Nephron (organoid): ENCODE measurements at regions not wholly inside any gene's neighbourhood (a gene's known extent, or its start where the extent isn't known, plus 50 kb on each side); places are given as distances from the start of the nearest gene placed in this dataset.

Source experiments
- H3K27ac Mint-ChIP-seq, 3 experiments: 2 replicates each; pipeline ENCODE4 v1.8.0; 2020; ENCODE audit warnings: mixed read lengths in 3 of 3, mild to moderate bottlenecking in 2 of 3, moderate library complexity in 1 of 3
- H3K27me3 Mint-ChIP-seq: 2 replicates; pipeline ENCODE4 v1.8.0; 2021; ENCODE audit warnings: low read depth, mild to moderate bottlenecking, moderate library complexity, mixed read lengths
- H3K36me3 Mint-ChIP-seq: 2 replicates; pipeline ENCODE4 v1.8.0; 2020; ENCODE audit warnings: low read depth, mixed read lengths
- H3K4me1 Mint-ChIP-seq: 2 replicates; pipeline ENCODE4 v1.8.0; 2020; ENCODE audit warnings: mixed read lengths
- H3K4me3 Mint-ChIP-seq, 3 experiments: 2 replicates each; pipeline ENCODE4 v1.8.0; 2020; ENCODE audit warnings: mild to moderate bottlenecking in 3 of 3, mixed read lengths in 3 of 3, moderate library complexity in 2 of 3
- H3K9me3 Mint-ChIP-seq: 2 replicates; pipeline ENCODE4 v1.8.0; 2020; ENCODE audit warnings: mixed read lengths
- TF ChIP-seq, protein P1 (sequence below), 3 experiments: fragments of 200-600 bp; sonication (generic); IDR thresholded peaks; one replicate each; pipeline ENCODE4 v1.5.0; 2021; ENCODE audit warnings: antibody characterized with exemption in 3 of 3; ENCODE audit not compliant: unreplicated experiment in 3 of 3

DNA sequence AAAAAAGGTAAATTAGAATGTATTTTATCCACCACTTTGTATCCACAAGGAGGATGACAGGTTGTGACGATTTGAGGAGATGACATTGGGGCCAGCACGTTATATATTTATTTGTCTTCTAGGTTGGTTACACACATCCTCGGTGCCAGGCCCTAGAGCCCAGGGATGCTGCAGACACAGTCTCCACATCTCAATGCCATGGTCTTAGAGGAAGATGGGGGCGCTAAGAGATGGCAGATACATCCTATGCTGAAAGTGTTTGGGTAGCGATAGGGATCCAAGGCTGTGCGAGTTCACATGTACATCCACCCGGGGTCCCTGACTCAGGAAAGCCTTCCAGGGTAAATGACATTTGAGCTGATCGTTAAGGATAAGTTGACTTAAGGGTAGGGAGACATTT, 193.1 kb upstream of the GSC start:
- Mint-ChIP-seq H3K9me3 (no peaks in the 10 kb centered on the region), H3K36me3 (no peaks in the 10 kb centered on the region), H3K27ac (no peak overlapping the region), H3K4me3 (no peak overlapping the region), H3K4me1 (peaks cover 12% of the 10 kb centered on the region), H3K27me3 (peaks cover 17% of the 10 kb centered on the region)
- TF ChIP-seq, protein P1, sequence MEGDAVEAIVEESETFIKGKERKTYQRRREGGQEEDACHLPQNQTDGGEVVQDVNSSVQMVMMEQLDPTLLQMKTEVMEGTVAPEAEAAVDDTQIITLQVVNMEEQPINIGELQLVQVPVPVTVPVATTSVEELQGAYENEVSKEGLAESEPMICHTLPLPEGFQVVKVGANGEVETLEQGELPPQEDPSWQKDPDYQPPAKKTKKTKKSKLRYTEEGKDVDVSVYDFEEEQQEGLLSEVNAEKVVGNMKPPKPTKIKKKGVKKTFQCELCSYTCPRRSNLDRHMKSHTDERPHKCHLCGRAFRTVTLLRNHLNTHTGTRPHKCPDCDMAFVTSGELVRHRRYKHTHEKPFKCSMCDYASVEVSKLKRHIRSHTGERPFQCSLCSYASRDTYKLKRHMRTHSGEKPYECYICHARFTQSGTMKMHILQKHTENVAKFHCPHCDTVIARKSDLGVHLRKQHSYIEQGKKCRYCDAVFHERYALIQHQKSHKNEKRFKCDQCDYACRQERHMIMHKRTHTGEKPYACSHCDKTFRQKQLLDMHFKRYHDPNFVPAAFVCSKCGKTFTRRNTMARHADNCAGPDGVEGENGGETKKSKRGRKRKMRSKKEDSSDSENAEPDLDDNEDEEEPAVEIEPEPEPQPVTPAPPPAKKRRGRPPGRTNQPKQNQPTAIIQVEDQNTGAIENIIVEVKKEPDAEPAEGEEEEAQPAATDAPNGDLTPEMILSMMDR (IDR thresholded peaks at IDR 0.05; ENCODE audit: unreplicated experiment in 3 of 3), result no peak

DNA sequence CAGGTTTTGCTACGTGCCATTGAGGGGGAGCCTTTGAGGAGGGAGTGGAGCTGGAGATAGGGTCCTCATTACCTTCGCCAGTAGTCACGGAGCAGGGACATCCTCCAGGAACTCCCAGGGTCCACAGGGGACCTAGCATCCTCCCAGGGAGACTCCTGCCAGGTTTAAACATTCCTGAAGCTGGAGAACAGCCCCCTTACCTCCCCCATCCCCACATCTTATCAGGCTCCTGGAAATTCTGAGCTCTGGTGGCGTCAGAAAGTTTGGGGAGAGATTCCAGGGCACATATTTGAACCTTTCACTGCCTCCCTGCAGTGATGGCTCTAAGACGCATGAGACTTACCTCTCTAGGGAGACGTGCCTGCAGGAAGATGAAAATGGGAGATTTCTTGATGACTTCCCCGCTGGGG, 192.3 kb upstream of the GSC start:
- H3K27me3 Mint-ChIP-seq, result peaks cover 17% of the 10 kb centered on the region
- TF ChIP-seq, protein P1 (IDR thresholded peaks at IDR 0.05; ENCODE audit: unreplicated experiment in 3 of 3), result no peak
- H3K4me3 Mint-ChIP-seq, result no peak overlapping the region
- no peaks in the 10 kb centered on the region for H3K9me3 Mint-ChIP-seq
- H3K36me3 Mint-ChIP-seq, result no peaks in the 10 kb centered on the region
- no peak overlapping the region for H3K27ac Mint-ChIP-seq
- peaks cover 12% of the 10 kb centered on the region for H3K4me1 Mint-ChIP-seq

DNA sequence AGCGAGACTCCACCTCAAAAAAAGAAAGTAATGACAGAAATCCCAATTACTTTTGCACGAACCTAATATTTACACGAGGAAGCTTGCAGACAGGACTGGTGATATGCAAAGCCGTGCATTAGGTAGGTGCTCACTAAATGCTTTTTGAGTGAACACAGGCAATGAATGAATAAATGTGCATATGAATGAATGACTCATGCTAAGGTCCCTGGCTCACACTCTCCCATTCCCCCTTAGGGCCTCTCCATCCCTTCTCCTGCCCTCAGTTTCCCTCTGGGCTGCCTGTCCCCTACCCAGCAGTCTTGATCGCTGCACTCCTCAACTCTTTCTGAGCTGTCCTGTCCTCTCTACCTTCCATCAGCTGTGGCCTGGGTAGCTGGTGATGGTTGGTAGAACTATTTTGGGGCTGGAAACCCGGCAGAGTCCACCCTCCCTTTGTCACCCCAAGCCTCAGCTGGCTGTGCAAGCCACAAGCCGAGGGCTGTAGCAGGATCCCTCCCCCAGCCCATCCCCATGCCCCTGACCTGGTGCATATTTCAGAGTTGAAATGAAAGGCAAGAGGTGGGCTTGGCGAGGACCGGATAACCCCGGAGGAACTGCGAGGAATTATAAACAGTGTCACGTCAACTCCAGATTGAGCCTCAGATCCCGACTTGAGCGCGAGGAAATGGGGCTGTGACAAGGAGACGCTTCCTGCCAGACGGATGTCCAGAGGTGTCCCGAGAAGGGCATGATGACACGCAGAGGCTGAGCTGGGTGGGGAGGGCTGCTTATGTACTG, 191.7 kb upstream of the GSC start:
- no peaks in the 10 kb centered on the region for H3K36me3 Mint-ChIP-seq
- H3K27me3 Mint-ChIP-seq, result peaks cover 14% of the 10 kb centered on the region
- TF ChIP-seq, protein P1 (IDR thresholded peaks at IDR 0.05; ENCODE audit: unreplicated experiment in 3 of 3), result no peak
- H3K9me3 Mint-ChIP-seq, result no peaks in the 10 kb centered on the region
- H3K4me3 Mint-ChIP-seq, result no peak overlapping the region
- H3K27ac Mint-ChIP-seq, result no peak overlapping the region
- H3K4me1 Mint-ChIP-seq, result peaks cover 12% of the 10 kb centered on the region

DNA sequence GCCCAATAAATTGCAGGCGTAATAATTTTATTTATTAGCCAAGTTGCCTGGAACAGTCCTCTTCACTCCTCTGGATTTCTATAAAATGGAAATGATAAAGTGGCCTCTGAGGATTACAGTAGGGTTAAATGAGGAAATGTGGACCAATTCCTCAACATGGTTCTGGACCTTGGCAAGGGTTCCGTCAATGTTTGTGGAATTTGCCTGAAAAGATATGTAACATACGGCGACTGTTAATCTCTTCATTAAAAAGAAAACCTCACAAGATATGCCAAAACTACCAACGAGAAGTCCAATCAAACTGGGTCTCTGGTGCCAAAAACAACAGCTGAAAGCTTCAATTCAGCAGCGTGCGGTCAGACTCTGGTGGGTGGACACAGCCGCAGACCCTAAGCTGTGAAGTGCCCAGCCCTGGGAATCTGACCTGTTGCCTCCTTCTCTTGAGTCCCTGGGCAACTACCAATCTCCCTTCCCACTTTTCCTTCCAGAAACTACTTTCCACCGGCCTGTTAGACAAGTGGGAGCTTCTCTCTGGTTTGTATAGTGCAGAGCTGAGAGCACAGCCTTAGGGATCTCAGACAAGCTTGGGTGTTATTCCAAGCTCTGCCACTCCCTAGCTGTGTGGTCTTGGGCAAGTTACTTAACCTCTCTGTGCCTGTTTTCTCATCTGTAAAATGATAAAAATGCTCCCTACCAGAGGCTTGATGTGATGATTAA, 190.5 kb upstream of the GSC start:
- H3K4me1 Mint-ChIP-seq, result peaks cover 12% of the 10 kb centered on the region
- H3K27me3 Mint-ChIP-seq, result peaks cover 9% of the 10 kb centered on the region
- peak overlapping the region in 1 of 3 experiments; percentile 27 for H3K27ac Mint-ChIP-seq
- no peak overlapping the region for H3K4me3 Mint-ChIP-seq
- TF ChIP-seq, protein P1 (IDR thresholded peaks at IDR 0.05; ENCODE audit: unreplicated experiment in 3 of 3), result no peak
- H3K36me3 Mint-ChIP-seq, result no peaks in the 10 kb centered on the region
- no peaks in the 10 kb centered on the region for H3K9me3 Mint-ChIP-seq

DNA sequence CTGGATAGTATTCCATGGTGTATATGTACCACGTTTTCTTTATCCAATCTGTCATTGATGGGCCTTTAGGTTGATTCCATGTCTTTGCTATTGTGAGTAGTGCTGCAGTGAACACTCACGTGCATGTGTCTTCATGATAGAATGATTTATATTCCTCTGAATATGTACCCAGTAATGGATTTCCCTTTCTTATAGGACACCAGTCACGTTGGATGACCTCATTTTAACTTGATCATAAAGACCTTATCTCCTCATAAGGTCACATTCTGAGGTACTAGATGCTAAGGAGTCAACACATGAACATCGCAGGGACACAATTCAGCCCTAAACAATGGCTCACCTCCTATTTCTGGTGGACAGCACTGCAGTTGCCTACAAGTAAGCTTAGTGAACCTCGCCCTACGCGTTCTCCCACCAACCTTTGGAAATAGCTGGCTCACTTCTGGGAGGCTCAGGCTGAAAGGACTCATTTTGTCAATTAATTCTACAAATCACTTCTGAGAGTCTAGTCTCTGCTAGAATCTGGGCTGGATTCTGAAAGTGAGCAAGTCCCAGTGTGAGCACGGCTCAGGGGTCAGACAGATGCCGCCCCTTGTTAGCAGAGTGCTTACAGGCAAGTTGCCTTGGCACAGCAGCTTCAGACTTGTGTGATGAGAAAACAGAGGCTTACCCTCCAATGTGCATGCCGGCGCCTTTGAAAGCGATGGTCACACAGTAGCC, 183.8 kb upstream of the GSC start:
- Mint-ChIP-seq H3K27ac (no peak overlapping the region), H3K27me3 (peaks cover 15% of the 10 kb centered on the region), H3K36me3 (no peaks in the 10 kb centered on the region), H3K9me3 (no peaks in the 10 kb centered on the region), H3K4me1 (no peaks in the 10 kb centered on the region), H3K4me3 (no peak overlapping the region)
- TF ChIP-seq, protein P1 (IDR thresholded peaks at IDR 0.05; ENCODE audit: unreplicated experiment in 3 of 3), result no peak
